Right hindlimb (tissue), 1 donor: ENCODE measurements at regions not wholly inside any gene's neighbourhood (a gene's known extent, or its start where the extent isn't known, plus 50 kb on each side); places are given as distances from the start of the nearest gene placed in this dataset.

Experiments
- DNase-seq: peaks from one replicate; pipeline ENCODE4 v3.0.0-alpha.2; 2018

DNA sequence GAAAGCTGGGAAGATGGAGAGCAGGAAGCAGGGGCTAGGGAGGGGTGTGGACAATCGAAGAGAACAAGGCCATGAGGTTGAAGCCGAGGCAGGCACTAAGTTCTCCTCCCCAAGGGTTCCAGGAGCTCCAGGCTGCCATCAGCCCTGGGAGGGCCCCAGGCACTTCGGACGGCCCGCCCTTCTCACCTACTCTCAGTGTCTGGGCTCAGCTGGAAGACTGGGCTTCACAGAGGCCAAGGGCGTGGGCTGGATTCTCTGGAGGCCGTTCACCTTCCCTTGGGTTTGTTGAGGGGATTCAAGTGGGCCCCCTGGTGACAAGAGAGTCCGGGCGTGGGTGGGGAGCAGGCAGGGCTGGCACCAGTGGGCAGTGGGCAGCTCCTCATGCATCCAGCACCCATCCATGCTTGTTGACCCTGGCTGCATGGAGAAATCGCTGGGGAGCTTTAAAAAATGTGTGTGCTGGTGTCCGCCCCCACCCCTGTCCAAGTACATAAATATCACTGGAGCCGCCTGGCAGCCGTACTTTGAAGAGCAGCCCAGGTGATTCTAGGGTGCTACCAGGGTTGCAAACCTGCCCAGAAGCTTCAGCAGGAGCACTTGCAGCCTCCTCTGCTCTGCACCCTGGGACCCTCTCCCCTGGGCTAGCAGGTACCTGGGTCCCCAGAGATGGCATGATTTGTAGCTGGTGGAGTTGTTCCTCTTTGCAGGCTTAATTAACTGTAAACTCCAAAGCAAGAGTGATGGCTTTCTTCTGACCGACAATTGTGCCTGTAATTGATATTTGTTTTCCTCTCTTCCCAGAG lies 74.3 kb downstream of the RTL6 start:
- DNase-seq, result no peak

DNA sequence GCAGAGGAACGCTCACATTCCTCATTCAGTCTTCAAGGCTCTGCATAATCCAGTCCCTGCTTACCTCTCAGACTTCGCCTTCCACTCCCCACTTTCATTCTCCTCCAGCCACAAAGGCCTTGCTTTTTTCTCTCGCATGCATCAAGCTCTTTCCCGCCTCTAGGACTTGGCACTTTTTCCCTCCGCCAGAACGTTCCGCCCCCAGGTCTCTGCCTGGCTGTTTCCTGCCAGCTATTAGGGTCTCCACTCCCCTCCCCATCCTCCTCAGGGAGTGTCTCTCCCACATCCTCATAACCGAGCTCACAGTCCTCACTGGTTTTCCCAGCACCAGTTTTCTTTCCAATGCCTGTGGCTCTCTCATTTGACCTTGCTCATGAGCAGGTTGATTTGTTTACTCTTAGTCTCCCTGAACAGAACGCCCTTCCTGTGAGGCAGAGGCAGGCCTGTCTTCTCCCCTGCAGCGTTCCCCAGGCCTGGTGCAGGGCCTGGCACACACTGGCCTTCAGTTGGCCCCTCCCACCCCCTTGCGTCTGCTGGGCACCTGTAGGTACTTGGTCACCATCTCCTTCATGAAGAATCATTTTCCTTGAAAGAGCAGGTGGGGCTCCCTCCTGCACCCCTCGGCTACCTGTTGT lies 75.2 kb downstream of the RTL6 start:
- no peak for DNase-seq

- no peak for DNase-seq
Measured at GRCh38 chr22:44419429-44419828, 78.6 kb downstream of the RTL6 start.

DNA sequence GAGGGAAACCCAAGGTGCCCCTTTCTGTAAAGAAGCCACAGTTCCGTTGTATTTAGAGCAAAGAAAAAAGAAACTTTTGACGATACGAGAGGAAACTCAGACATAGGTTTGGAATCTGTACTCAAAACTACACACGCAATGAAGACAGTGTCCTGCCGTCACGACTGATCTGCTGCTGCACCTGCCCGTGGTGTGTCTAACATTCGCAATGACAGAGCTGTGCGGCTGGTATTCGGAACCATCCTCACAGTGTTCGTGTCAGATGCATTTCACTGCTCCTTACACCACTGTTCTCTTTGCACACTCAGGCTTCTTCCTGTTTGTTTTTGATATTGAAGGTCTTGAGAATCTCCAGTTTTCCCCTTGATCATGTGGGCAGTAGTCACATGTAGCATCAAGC lies 84.8 kb downstream of the RTL6 start:
- DNase-seq, result no peak

DNA sequence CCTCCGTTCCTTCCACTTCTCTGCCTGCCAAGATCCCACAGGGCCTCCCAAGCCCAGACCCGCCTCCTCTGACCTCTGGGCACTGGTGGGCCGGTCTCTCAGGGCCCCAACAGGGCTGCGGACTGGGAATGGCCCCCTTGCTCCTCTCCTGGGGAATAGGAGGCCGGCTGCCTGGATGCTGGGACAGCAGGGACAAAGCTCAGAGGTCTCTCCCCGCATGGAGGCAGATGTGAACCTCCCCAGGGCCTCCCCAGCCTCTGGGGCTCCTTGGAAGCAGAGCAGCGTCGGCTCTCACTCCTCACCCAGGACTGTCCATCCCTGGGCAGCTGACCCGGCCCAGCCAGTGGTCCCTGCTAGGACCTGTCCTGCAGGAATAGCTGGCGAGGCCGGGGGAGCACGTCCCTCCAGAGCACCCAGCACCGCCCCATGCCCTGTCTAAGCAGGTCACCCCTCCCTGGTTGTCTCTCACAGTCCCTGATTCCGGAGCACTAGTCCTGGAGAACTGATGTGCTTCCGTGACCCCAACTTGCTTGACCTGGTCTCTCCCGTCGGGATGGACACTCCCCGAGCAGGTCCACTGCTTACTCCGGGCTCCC lies 85.8 kb downstream of the RTL6 start:
- DNase-seq, result no peak

- no peak for DNase-seq
Measured at GRCh38 chr22:44411226-44412135, 86.6 kb downstream of the RTL6 start.

GRCh38 chr22:44410451-44410991 lies 87.5 kb downstream of the RTL6 start:
- DNase-seq, result peak; percentile 73

GRCh38 chr22:44409974-44410316 lies 88.1 kb downstream of the RTL6 start:
- no peak for DNase-seq

DNA sequence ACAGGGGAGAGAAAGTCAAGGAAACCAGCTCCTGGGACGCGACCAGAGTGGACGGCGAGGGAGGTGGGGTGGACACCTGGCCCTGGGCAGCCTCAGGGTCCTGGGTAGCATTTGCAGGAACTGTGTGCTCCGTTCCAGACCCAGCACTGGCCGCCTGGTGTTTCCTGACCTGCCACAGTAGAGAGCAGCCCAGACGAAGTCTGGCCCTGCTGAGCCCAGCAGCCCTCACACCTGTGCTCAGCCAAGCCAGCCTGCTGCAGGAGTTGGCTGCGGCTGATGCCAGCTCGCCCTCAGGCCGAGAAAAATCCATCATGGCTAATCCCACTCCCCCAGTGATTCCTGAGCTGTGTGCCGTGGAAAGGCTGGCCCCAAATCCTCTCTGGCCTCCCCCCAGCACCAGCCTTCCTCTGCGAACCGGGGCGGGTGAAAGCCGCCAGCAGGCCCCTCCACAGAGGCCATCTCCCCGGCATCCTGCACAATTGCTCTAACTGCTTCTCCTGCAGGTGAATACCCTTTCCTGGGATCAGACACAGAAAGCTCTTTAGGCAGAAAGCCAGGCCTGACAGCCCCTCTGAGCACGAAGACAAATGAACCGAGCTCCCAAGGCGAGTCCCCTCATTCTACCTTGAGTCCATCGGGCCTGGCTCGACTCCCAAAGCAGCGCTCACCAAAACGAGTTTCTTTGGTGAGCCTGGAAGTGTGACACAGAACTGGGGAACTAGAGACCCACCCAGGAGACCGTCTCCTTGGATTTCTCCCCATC lies 88.6 kb downstream of the RTL6 start:
- no peak for DNase-seq

- DNase-seq, result no peak
Measured at GRCh38 chr22:44408829-44409192, 89.2 kb downstream of the RTL6 start.

GRCh38 chr22:44407987-44408828 lies 89.8 kb downstream of the RTL6 start:
- DNase-seq, result peak; percentile 9

DNA sequence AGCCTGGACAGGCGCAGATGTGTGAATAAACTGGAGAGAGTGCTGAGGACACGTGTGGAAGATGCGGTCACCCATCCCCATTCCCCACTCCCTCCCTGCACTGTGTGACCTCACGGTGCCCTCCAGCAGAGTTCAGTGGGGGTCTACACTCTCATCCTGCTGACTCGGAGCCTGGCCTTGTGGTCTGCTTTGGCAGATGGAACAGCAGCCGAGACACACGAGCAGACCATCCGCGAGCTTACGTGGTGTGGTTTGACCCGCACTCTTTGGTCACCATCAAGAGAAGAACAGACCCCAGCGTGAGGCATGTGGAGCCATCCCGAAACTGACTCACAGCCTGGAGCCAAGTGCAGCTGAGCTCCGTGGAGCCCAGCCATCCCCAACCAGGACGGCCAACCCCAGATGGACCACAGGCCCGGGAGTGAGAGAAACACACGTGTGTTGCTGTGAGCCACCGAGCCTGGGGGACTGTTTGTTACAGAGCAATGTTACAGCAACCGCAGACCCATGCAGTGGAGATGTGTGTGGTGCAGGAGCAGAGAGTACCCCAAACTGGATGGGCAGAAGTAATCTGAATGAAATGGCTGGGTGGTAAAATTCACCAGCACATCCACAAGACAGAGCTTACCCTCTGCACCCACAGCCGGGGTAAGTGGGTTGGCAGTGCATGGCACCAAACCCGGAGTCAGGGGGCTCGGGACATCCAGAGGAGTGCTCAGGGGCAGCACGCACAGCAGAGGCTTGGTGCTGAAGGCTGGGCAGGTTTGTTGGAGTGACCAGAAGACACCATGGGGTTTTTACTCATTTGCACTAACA lies 90.7 kb downstream of the RTL6 start:
- peak; percentile 8 for DNase-seq

DNA sequence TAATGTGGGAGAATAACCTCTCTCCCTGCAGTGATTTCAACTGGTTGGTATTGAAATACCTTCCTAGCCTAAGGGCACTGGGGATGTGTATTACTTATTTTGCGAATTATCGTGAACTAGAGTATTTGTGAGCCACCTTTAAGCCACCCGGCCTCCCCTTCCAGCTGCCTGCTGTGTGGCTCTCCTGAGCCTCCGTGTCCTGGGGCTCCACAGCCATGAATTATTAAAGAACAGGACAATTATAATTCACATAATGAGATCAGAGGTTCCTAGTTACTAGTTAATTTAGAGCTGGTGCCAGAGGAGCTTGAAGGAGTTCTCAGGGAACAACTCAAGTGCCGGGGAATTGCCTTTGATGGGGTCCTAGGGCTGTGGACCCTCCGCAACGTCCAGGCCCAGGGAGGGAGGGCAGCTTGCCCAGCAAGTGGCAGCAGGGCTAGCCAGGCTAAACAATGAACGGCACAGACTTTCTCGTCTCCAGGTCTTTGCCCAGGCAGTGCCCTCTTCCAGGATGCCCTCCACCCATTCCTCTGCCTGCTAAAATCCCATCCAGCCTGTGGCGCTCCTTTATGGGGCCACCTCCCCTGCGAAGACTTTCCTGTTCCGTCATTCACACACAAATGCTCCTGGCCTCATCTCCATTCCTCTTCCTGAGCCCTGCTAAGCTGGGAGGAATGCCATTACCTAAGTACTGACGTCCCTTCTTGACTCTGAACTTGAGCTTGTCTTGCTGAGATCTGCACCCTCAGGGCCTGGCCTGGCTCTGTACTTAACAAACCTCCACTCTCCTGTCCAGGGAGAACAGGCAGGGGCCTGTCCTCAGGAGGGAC lies 91.5 kb downstream of the RTL6 start:
- peak; percentile 31 for DNase-seq

GRCh38 chr22:44405661-44406060 lies 92.4 kb downstream of the RTL6 start:
- DNase-seq, result peak; percentile 13

DNA sequence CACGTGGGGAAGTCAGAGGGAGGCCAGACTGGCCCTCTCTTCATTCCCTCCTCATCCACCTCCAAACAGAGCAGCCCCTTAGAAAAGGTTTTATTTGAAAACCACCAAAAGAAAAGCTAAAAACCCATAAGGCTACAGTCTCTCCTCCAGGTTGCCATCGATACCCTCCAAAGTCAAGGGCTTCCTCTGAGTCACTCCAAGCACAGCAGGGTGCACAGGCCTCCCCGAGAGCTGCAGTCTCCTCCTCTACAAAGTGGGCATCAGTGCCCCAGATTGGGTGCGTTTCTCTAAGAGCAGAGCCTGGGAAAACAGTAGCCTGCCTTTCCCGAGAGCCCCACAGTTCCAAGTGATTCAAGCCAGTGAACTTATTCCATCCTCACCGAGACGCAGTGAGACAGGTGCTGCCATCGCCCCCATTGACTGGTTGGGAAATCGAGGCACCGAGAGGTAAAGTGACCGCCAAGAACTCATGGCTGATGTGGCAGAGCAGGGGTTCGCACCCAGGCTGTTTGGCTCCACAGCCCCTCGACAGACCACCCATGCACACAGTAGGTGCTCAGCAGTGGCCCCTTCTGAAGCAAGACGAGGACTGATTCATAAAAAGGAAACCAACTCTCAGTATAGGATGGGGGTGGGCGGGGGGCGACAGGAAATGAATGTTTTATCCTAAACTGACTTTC lies 91.7 kb upstream of the SHISAL1 start:
- DNase-seq, result no peak

GRCh38 chr22:44403602-44404329 lies 91.0 kb upstream of the SHISAL1 start:
- peak; percentile 15 for DNase-seq

- peak; percentile 17 for DNase-seq
Measured at GRCh38 chr22:44403166-44403565, 90.4 kb upstream of the SHISAL1 start.
